HEK293 (cell line): ENCODE measurements at regions not wholly inside any gene's neighbourhood (a gene's known extent, or its start where the extent isn't known, plus 50 kb on each side); places are given as distances from the start of the nearest gene placed in this dataset.
"Not testable (repeated sequence)": the region's sequence is repeated elsewhere in the genome, so short reads cannot be mapped to it uniquely, and the experiment has no call there.

Experiments used
- CTCF ChIA-PET: fragments of 350-600 bp; formaldehyde crosslinking; extraction: SDS; loops from one replicate; lab custom pipeline; 2021; ENCODE audit warnings: antibody characterized with exemption; lab: Yijun Ruan, JAX
- POLR2A ChIA-PET: fragments of 300-600 bp; formaldehyde crosslinking; extraction: SDS; loops from one replicate; lab custom pipeline; 2020; ENCODE audit warnings: antibody characterized with exemption, inconsistent platforms; lab: Yijun Ruan, JAX
- H3K27ac ChIP-seq: fragments of 200-500 bp; sonication (Bioruptor generic); 2 replicates; pipeline ENCODE4 v1.5.1; 2014; ENCODE audit warnings: low read depth, low read length, control low read depth, inconsistent platforms; ENCODE audit errors: extremely low read depth
- H3K36me3 ChIP-seq, 2 experiments: fragments of 200-500 bp in 1 of 2; sonication (Bioruptor generic) in 1 of 2; 1 replicate in 1 of 2; 2 replicates in 1 of 2; pipeline ENCODE4 v1.5.1; 2014 to 2017; ENCODE audit warnings: inconsistent platforms in 2 of 2, low read length in 2 of 2; ENCODE audit not compliant: control insufficient read depth in 2 of 2, insufficient read depth in 1 of 2
- H3K4me1 ChIP-seq: fragments of 200-500 bp; sonication (Bioruptor generic); 2 replicates; pipeline ENCODE4 v1.5.1; 2014; ENCODE audit warnings: mild to moderate bottlenecking, low read length, inconsistent platforms; ENCODE audit not compliant: control insufficient read depth, insufficient read depth
- H3K4me3 ChIP-seq: 2 replicates; pipeline ENCODE4 v1.5.1; 2011; ENCODE audit warnings: low read depth, mild to moderate bottlenecking, control low read depth, low read length, moderate library complexity
- H3K9me3 ChIP-seq: fragments of 200-500 bp; sonication (Bioruptor generic); 2 replicates; pipeline ENCODE4 v1.5.1; 2014; ENCODE audit warnings: low read depth, low read length, inconsistent platforms; ENCODE audit not compliant: control insufficient read depth, insufficient read depth
- SP7 ChIP-seq: fragments of 450-650 bp; formaldehyde crosslinking; IDR thresholded peaks from 2 replicates; pipeline ENCODE4 v1.5.1; 2016; ENCODE audit warnings: missing biosample characterization, missing genetic modification characterization
- ZBTB8A ChIP-seq: fragments of 450-650 bp; formaldehyde crosslinking; IDR thresholded peaks from 2 replicates; pipeline ENCODE4 v1.5.1; 2016; ENCODE audit warnings: missing biosample characterization, missing genetic modification characterization
- ZFHX2 ChIP-seq: fragments of 450-650 bp; formaldehyde crosslinking; conservative IDR thresholded peaks from 2 replicates; pipeline ENCODE4 v1.5.1; 2016; ENCODE audit warnings: missing biosample characterization, missing genetic modification characterization
- ZNF146 ChIP-seq: fragments of 450-650 bp; formaldehyde crosslinking; IDR thresholded peaks from 2 replicates; pipeline ENCODE4 v1.5.1; 2016; ENCODE audit warnings: missing biosample characterization, missing genetic modification characterization
- ZNF26 ChIP-seq: fragments of 450-650 bp; formaldehyde crosslinking; IDR thresholded peaks from 2 replicates; pipeline ENCODE4 v1.5.1; 2016; ENCODE audit warnings: missing biosample characterization, missing genetic modification characterization
- ZNF266 ChIP-seq: fragments of 450-650 bp; formaldehyde crosslinking; IDR thresholded peaks from 2 replicates; pipeline ENCODE4 v1.5.1; 2016; ENCODE audit warnings: missing biosample characterization, missing genetic modification characterization, low read depth
- ZNF274 ChIP-seq, 2 experiments: fragments of 200-500 bp in 1 of 2; fragments of 450-650 bp in 1 of 2; sonication (Bioruptor generic) in 1 of 2; formaldehyde crosslinking in 1 of 2; IDR thresholded peaks; 2 replicates each; pipeline versions ENCODE4 v1.5.1 to v1.6.1; 2014 to 2016; ENCODE audit warnings: borderline replicate concordance in 1 of 2, inconsistent platforms in 1 of 2, low read length in 1 of 2, missing biosample characterization in 1 of 2, missing genetic modification characterization in 1 of 2
- ZNF362 ChIP-seq: fragments of 450-650 bp; formaldehyde crosslinking; IDR thresholded peaks from 2 replicates; pipeline ENCODE4 v1.5.1; 2016; ENCODE audit warnings: missing biosample characterization, missing genetic modification characterization
- ZNF645 ChIP-seq: fragments of 450-650 bp; formaldehyde crosslinking; IDR thresholded peaks from 2 replicates; pipeline ENCODE4; 2016; ENCODE audit warnings: missing biosample characterization, missing genetic modification characterization
- ZSCAN30 ChIP-seq: fragments of 450-650 bp; IDR thresholded peaks from 2 replicates; pipeline ENCODE4 v1.5.1; 2018; ENCODE audit warnings: missing biosample characterization, mild to moderate bottlenecking, missing genetic modification characterization, moderate library complexity
- ZSCAN4 ChIP-seq: fragments of 450-650 bp; formaldehyde crosslinking; IDR thresholded peaks from 2 replicates; pipeline ENCODE4 v1.5.1; 2017; ENCODE audit warnings: missing biosample characterization, missing genetic modification characterization

- Histone ChIP-seq H3K9me3 (no peaks in the 10 kb centered on the region), H3K36me3 (no peaks in the 10 kb centered on the region), H3K27ac (no peak overlapping the region), H3K4me3 (no peak overlapping the region)
- POLR2A ChIA-PET, result no interaction called here
- TF ChIP-seq ZBTB8A, result no peak
- no peak for TF ChIP-seq SP7
- TF ChIP-seq ZNF146, result peak; percentile 64
- TF ChIP-seq ZNF362 (tag by site-specific recombination), result no peak
- TF ChIP-seq, all 188 proteins: peak for 1
- CTCF ChIA-PET, result no interaction called here
- no peaks in the 10 kb centered on the region for H3K4me1 ChIP-seq
These were observed 267.7 kb downstream of the SRGAP2C start for GRCh38 chr1:121452484-121452883.

- no peaks in the 10 kb centered on the region for H3K4me1 ChIP-seq
- H3K9me3 ChIP-seq, result no peaks in the 10 kb centered on the region
- no peak overlapping the region for H3K27ac ChIP-seq
- TF ChIP-seq ZSCAN30 (tag by site-specific recombination) (no peak), ZSCAN4 (tag by site-specific recombination) (peak; percentile 64; the same call in 1 of the 2 replicates)
- H3K36me3 ChIP-seq, result no peaks in the 10 kb centered on the region
- POLR2A ChIA-PET, result no interaction called here
- CTCF ChIA-PET, result no interaction called here
- H3K4me3 ChIP-seq, result no peak overlapping the region
These were observed 273.7 kb downstream of the SRGAP2C start for GRCh38 chr1:121458291-121459048.

- TF ChIP-seq ZNF274 (IDR thresholded peaks at IDR 0.05; ENCODE audit: low read length) (no peak), ZNF274 (tag by site-specific recombination; IDR thresholded peaks at IDR 0.05; ENCODE audit: borderline replicate concordance) (no peak), ZNF26 (tag by site-specific recombination) (no peak), ZFHX2 (tag by site-specific recombination) (no peak), ZNF645 (no peak), ZNF266 (tag by site-specific recombination) (no peak)
- TF ChIP-seq, all 188 proteins: peak for 0
- ChIA-PET POLR2A (no interaction called here), CTCF (no interaction called here)
- Histone ChIP-seq H3K9me3 (no peaks in the 10 kb centered on the region), H3K27ac (no peak overlapping the region), H3K36me3 (no peaks in the 10 kb centered on the region), H3K4me1 (no peaks in the 10 kb centered on the region), H3K4me3 (no peak overlapping the region)
These were observed 274.5 kb downstream of the SRGAP2C start for GRCh38 chr1:121459235-121459634.

GRCh38 chr1:121469395-121469794, 284.6 kb downstream of the SRGAP2C start:
- CTCF ChIA-PET, H3K9me3 ChIP-seq, H3K36me3 ChIP-seq, H3K4me3 ChIP-seq, POLR2A ChIA-PET, H3K4me1 ChIP-seq, H3K27ac ChIP-seq: not testable (repeated sequence)

- POLR2A ChIA-PET, H3K27ac ChIP-seq, H3K4me3 ChIP-seq, H3K36me3 ChIP-seq, H3K4me1 ChIP-seq, H3K9me3 ChIP-seq, CTCF ChIA-PET: not testable (repeated sequence)
These were observed 285.6 kb downstream of the SRGAP2C start for GRCh38 chr1:121470401-121470800.
